KMS-11 (cell line): ENCODE measurements at regions not wholly inside any gene's neighbourhood (a gene's known extent, or its start where the extent isn't known, plus 50 kb on each side); places are given as distances from the start of the nearest gene placed in this dataset.

ENCODE experiments used
- H2AFZ ChIP-seq: fragments of 200-600 bp; sonication (generic); 2 replicates; pipeline ENCODE4 v1.6.1; 2016; ENCODE audit warnings: antibody characterized with exemption, mixed run types, low read depth
- H3K27ac ChIP-seq: fragments of 200-600 bp; sonication (generic); 2 replicates; pipeline ENCODE4 v1.6.1; 2016; ENCODE audit warnings: mild to moderate bottlenecking, mixed run types
- H3K27me3 ChIP-seq: fragments of 200-600 bp; sonication (generic); 2 replicates; pipeline ENCODE4 v1.6.1; 2017; ENCODE audit warnings: mild to moderate bottlenecking, low read depth, mixed run types, moderate library complexity; ENCODE audit not compliant: insufficient read depth
- H3K36me3 ChIP-seq: fragments of 200-600 bp; sonication (generic); 2 replicates; pipeline ENCODE4 v1.6.1; 2017; ENCODE audit warnings: mild to moderate bottlenecking, mixed run types; ENCODE audit not compliant: insufficient read depth
- H3K4me1 ChIP-seq: fragments of 200-600 bp; sonication (generic); 2 replicates; pipeline ENCODE4 v1.6.1; 2016; ENCODE audit warnings: mild to moderate bottlenecking, low read depth, mixed run types; ENCODE audit not compliant: poor library complexity, severe bottlenecking
- H3K4me2 ChIP-seq: fragments of 200-600 bp; sonication (generic); 2 replicates; pipeline ENCODE4 v1.7.0; 2016; ENCODE audit warnings: mild to moderate bottlenecking, mixed run types
- H3K4me3 ChIP-seq: fragments of 200-600 bp; sonication (generic); IDR thresholded peaks from 2 replicates; pipeline ENCODE4 v1.6.1; 2017; ENCODE audit warnings: low read depth, low read length, mixed read lengths; ENCODE audit not compliant: insufficient read depth
- H3K79me2 ChIP-seq: fragments of 200-600 bp; sonication (generic); 2 replicates; pipeline ENCODE4 v1.6.1; 2016; ENCODE audit warnings: low read depth, mixed run types; ENCODE audit not compliant: insufficient read depth
- H3K9ac ChIP-seq: fragments of 200-600 bp; sonication (generic); 2 replicates; pipeline ENCODE4 v1.6.1; 2016; ENCODE audit warnings: mild to moderate bottlenecking, mixed run types
- H4K20me1 ChIP-seq: fragments of 200-600 bp; sonication (generic); 2 replicates; pipeline ENCODE4 v1.6.1; 2016; ENCODE audit warnings: mild to moderate bottlenecking, mixed run types; ENCODE audit not compliant: insufficient read depth
- CTCF ChIP-seq: fragments of 200-600 bp; sonication (generic); conservative IDR thresholded peaks from 2 replicates; pipeline ENCODE4 v1.6.1; 2017; ENCODE audit warnings: low read depth, mild to moderate bottlenecking, antibody characterized with exemption, low read length, moderate library complexity, mixed read lengths

DNA sequence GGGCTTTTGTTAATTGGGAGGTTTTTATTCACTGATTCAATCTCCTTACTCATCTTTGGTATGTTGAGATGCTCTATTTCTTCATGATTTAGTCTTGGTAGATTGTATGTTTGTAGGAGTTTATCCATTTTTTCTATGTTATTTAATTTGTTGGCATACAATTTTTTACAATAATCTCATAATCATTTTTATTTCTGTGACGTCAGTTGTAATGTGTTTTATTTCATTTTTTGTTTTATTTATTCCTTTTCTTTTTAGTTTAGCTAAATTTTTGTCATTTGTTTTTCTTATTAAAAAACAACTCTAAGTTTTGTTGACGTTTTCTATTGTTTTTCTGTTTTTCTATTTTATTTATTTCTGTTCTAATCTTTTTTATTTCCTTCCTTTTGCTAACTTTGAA is 389.8 kb downstream of the HS3ST3B1 start:
- Histone ChIP-seq H3K4me3 (no peak overlapping the region), H4K20me1 (no peaks in the 10 kb centered on the region), H3K36me3 (no peaks in the 10 kb centered on the region), H3K4me2 (no peak overlapping the region), H3K27ac (no peak overlapping the region), H3K9ac (no peak overlapping the region), H3K4me1 (no peaks in the 10 kb centered on the region), H3K27me3 (no peaks in the 10 kb centered on the region), H2AFZ (no peak overlapping the region), H3K79me2 (no peaks in the 10 kb centered on the region)
- no peak for TF ChIP-seq CTCF

- Histone ChIP-seq H3K4me2 (no peak overlapping the region), H2AFZ (no peak overlapping the region), H3K36me3 (no peaks in the 10 kb centered on the region), H3K4me3 (no peak overlapping the region), H4K20me1 (no peaks in the 10 kb centered on the region), H3K4me1 (no peaks in the 10 kb centered on the region), H3K9ac (no peak overlapping the region), H3K79me2 (no peaks in the 10 kb centered on the region), H3K27me3 (no peaks in the 10 kb centered on the region), H3K27ac (no peak overlapping the region)
- TF ChIP-seq CTCF = no peak
These were observed 387.3 kb downstream of the HS3ST3B1 start for GRCh38 chr17:14688134-14688533.

DNA sequence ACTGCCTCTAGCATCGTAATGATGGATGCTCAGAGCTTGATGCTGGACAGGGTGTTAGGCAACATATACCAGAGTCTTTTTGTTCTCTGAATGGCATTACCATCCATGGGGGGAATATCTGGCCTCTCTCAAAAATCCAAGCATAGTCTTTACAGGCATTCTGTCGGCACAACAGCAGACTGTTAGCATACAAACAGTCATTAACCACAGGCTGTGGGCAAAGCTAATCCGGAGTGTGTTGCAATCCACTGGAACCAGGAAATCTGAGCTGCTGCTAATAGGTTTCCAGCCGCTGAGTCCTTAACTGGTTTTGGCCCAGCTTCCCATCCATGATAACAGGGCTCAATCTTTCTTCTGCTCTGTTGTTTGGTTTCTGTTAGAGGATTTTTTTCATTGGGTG is 371.9 kb downstream of the HS3ST3B1 start:
- no peak overlapping the region for H3K4me3 ChIP-seq
- H3K36me3 ChIP-seq = no peaks in the 10 kb centered on the region
- H3K79me2 ChIP-seq = no peaks in the 10 kb centered on the region
- H3K27me3 ChIP-seq = no peaks in the 10 kb centered on the region
- H3K27ac ChIP-seq = no peak overlapping the region
- no peaks in the 10 kb centered on the region for H3K4me1 ChIP-seq
- H4K20me1 ChIP-seq = no peaks in the 10 kb centered on the region
- H2AFZ ChIP-seq = no peak overlapping the region
- no peak overlapping the region for H3K9ac ChIP-seq
- H3K4me2 ChIP-seq = no peak overlapping the region
- TF ChIP-seq CTCF = no peak

- Histone ChIP-seq H3K79me2 (no peaks in the 10 kb centered on the region), H3K4me1 (no peaks in the 10 kb centered on the region), H3K4me3 (no peak overlapping the region), H3K36me3 (no peaks in the 10 kb centered on the region), H3K27me3 (no peaks in the 10 kb centered on the region), H4K20me1 (no peaks in the 10 kb centered on the region), H3K9ac (no peak overlapping the region), H2AFZ (no peak overlapping the region), H3K4me2 (no peak overlapping the region), H3K27ac (no peak overlapping the region)
- no peak for TF ChIP-seq CTCF
These were observed 370.0 kb downstream of the HS3ST3B1 start for GRCh38 chr17:14670861-14671260.

- Histone ChIP-seq H4K20me1 (no peaks in the 10 kb centered on the region), H3K27me3 (no peaks in the 10 kb centered on the region), H3K27ac (no peak overlapping the region), H3K9ac (no peak overlapping the region), H3K4me2 (no peak overlapping the region), H3K36me3 (no peaks in the 10 kb centered on the region), H3K4me3 (no peak overlapping the region), H3K79me2 (no peaks in the 10 kb centered on the region), H3K4me1 (no peaks in the 10 kb centered on the region), H2AFZ (no peak overlapping the region)
- TF ChIP-seq CTCF = no peak
These were observed 363.6 kb downstream of the HS3ST3B1 start for GRCh38 chr17:14664511-14664910.
